ENCODE measurements at regions not wholly inside any gene's neighbourhood (a gene's known extent, or its start where the extent isn't known, plus 50 kb on each side); places are given as distances from the start of the nearest gene placed in this dataset.

- TF ChIP-seq ELF2 (CRISPR knock-in tag; IDR thresholded peaks at IDR 0.05), result no peak
- no peak for TF ChIP-seq EZH2 (IDR thresholded peaks at IDR 0.05; ENCODE audit: borderline replicate concordance, low read depth, low read length)
- no peak for TF ChIP-seq POLR2A (conservative IDR thresholded peaks at IDR 0.05)
- TF ChIP-seq MED1 (CRISPR knock-in tag; IDR thresholded peaks at IDR 0.05; ENCODE audit: borderline replicate concordance), result no peak
- no peak for TF ChIP-seq PHTF2 (CRISPR knock-in tag; IDR thresholded peaks at IDR 0.05)
- no peak for TF ChIP-seq PATZ1 (CRISPR knock-in tag; IDR thresholded peaks at IDR 0.05; ENCODE audit: borderline replicate concordance)
- no peak for TF ChIP-seq POLR2AphosphoS5 (IDR thresholded peaks at IDR 0.05; ENCODE audit: control insufficient read depth, insufficient read depth, low read depth, low read length)
- TF ChIP-seq TOE1 (IDR thresholded peaks at IDR 0.05; ENCODE audit: borderline replicate concordance), result no peak
- no peak for TF ChIP-seq TOE1 (CRISPR knock-in tag; IDR thresholded peaks at IDR 0.05; ENCODE audit: borderline replicate concordance, low read depth)
- TF ChIP-seq ZNF518B (CRISPR knock-in tag; IDR thresholded peaks at IDR 0.05), result no peak
- TF ChIP-seq MBD2 (IDR thresholded peaks at IDR 0.05; ENCODE audit: borderline replicate concordance, low read depth), result no peak
Measured at GRCh38 chr4:24395937-24396336, 188.4 kb downstream of the DHX15 start.
